ENCODE measurements at regions not wholly inside any gene's neighbourhood (a gene's known extent, or its start where the extent isn't known, plus 50 kb on each side); places are given as distances from the start of the nearest gene placed in this dataset.

GRCh38 chr9:23319092-23319491 is 506.9 kb downstream of the ELAVL2 start:
- H3K79me1 ChIP-seq (ENCODE audit: low read depth, low read length): no peaks in the 10 kb centered on the region
- no peak for DNase-seq (ENCODE audit: low spot score)
- H3K9me3 ChIP-seq (replicated peaks in 1 of 2; ENCODE audit: control insufficient read depth in 2 of 2, insufficient read depth in 1 of 2, low read depth in 1 of 2, low read length in 2 of 2): no peaks in the 10 kb centered on the region
- no peak overlapping the region for H3K27ac ChIP-seq (replicated peaks; ENCODE audit: low read length)
- no peaks in the 10 kb centered on the region for H3K27me3 ChIP-seq (ENCODE audit: control insufficient read depth in 3 of 3, insufficient read depth in 3 of 3, low read depth in 1 of 3, low read length in 3 of 3)
- no peak overlapping the region for H3K4me3 ChIP-seq (ENCODE audit: low read length in 2 of 2)
- no peak overlapping the region for H4K91ac ChIP-seq (ENCODE audit: low read depth, low read length, poor library complexity)
- H3K4ac ChIP-seq (ENCODE audit: low read length): no peak overlapping the region
- no peak overlapping the region for H3K14ac ChIP-seq (ENCODE audit: low read length)
- no peak overlapping the region for H3K4me2 ChIP-seq (ENCODE audit: insufficient read depth, low read length, poor library complexity, severe bottlenecking)
- H3K18ac ChIP-seq (ENCODE audit: low read length): no peak overlapping the region
- H3K36me3 ChIP-seq (replicated peaks in 1 of 2; ENCODE audit: control insufficient read depth in 2 of 2, insufficient read depth in 2 of 2, low read length in 2 of 2): no peaks in the 10 kb centered on the region
- H3K9ac ChIP-seq (ENCODE audit: low read depth, low read length, poor library complexity): no peak overlapping the region
- H3K4me1 ChIP-seq (ENCODE audit: control insufficient read depth in 2 of 2, insufficient read depth in 1 of 2, low read depth in 1 of 2, low read length in 2 of 2): no peaks in the 10 kb centered on the region
- no peak overlapping the region for H3K23ac ChIP-seq (ENCODE audit: low read depth, low read length, poor library complexity)
- H2BK5ac ChIP-seq (ENCODE audit: low read length): no peak overlapping the region
- no peak overlapping the region for H4K8ac ChIP-seq (ENCODE audit: low read depth, low read length)
- H2BK120ac ChIP-seq (ENCODE audit: low read depth, low read length): no peak overlapping the region
- no peak overlapping the region for H2AFZ ChIP-seq (ENCODE audit: low read length)
- no peak overlapping the region for H2BK12ac ChIP-seq (ENCODE audit: low read length)
- H2AK5ac ChIP-seq (ENCODE audit: low read depth, low read length): no peak overlapping the region
- no peak overlapping the region for H2BK15ac ChIP-seq (ENCODE audit: low read length)

GRCh38 chr9:23321049-23321448 is 505.0 kb downstream of the ELAVL2 start:
- no peak overlapping the region for H3K4me2 ChIP-seq (ENCODE audit: insufficient read depth, low read length, poor library complexity, severe bottlenecking)
- no peak overlapping the region for H3K18ac ChIP-seq (ENCODE audit: low read length)
- no peak overlapping the region for H2BK5ac ChIP-seq (ENCODE audit: low read length)
- H3K9ac ChIP-seq (ENCODE audit: low read depth, low read length, poor library complexity): no peak overlapping the region
- no peaks in the 10 kb centered on the region for H3K9me3 ChIP-seq (replicated peaks in 1 of 2; ENCODE audit: control insufficient read depth in 2 of 2, insufficient read depth in 1 of 2, low read depth in 1 of 2, low read length in 2 of 2)
- H3K4ac ChIP-seq (ENCODE audit: low read length): no peak overlapping the region
- no peak overlapping the region for H3K27ac ChIP-seq (replicated peaks; ENCODE audit: low read length)
- H3K79me1 ChIP-seq (ENCODE audit: low read depth, low read length): no peaks in the 10 kb centered on the region
- H2BK15ac ChIP-seq (ENCODE audit: low read length): no peak overlapping the region
- no peak overlapping the region for H3K23ac ChIP-seq (ENCODE audit: low read depth, low read length, poor library complexity)
- H2BK12ac ChIP-seq (ENCODE audit: low read length): no peak overlapping the region
- no peak overlapping the region for H3K4me3 ChIP-seq (ENCODE audit: low read length in 2 of 2)
- no peak overlapping the region for H2AK5ac ChIP-seq (ENCODE audit: low read depth, low read length)
- H2AFZ ChIP-seq (ENCODE audit: low read length): no peak overlapping the region
- H4K91ac ChIP-seq (ENCODE audit: low read depth, low read length, poor library complexity): no peak overlapping the region
- H3K27me3 ChIP-seq (ENCODE audit: control insufficient read depth in 3 of 3, insufficient read depth in 3 of 3, low read depth in 1 of 3, low read length in 3 of 3): no peaks in the 10 kb centered on the region
- WGBS, 2 donors (ENCODE audit: extremely low coverage in 2 of 2, insufficient read length in 2 of 2, insufficient replicate concordance in 1 of 2): no CpG with 5 or more reads among the region's 2 CpGs
- no peak for DNase-seq (ENCODE audit: low spot score)
- H3K4me1 ChIP-seq (ENCODE audit: control insufficient read depth in 2 of 2, insufficient read depth in 1 of 2, low read depth in 1 of 2, low read length in 2 of 2): no peaks in the 10 kb centered on the region
- no peak overlapping the region for H4K8ac ChIP-seq (ENCODE audit: low read depth, low read length)
- no peak overlapping the region for H2BK120ac ChIP-seq (ENCODE audit: low read depth, low read length)
- H3K36me3 ChIP-seq (replicated peaks in 1 of 2; ENCODE audit: control insufficient read depth in 2 of 2, insufficient read depth in 2 of 2, low read length in 2 of 2): no peaks in the 10 kb centered on the region
- no peak overlapping the region for H3K14ac ChIP-seq (ENCODE audit: low read length)

GRCh38 chr9:23322392-23322791 is 503.6 kb downstream of the ELAVL2 start:
- H2BK5ac ChIP-seq (ENCODE audit: low read length): no peak overlapping the region
- no peak overlapping the region for H3K4me3 ChIP-seq (ENCODE audit: low read length in 2 of 2)
- H2AFZ ChIP-seq (ENCODE audit: low read length): no peak overlapping the region
- no peak overlapping the region for H3K27ac ChIP-seq (replicated peaks; ENCODE audit: low read length)
- no peak overlapping the region for H3K9ac ChIP-seq (ENCODE audit: low read depth, low read length, poor library complexity)
- H3K18ac ChIP-seq (ENCODE audit: low read length): no peak overlapping the region
- no peak overlapping the region for H3K14ac ChIP-seq (ENCODE audit: low read length)
- H2AK5ac ChIP-seq (ENCODE audit: low read depth, low read length): no peak overlapping the region
- H3K36me3 ChIP-seq (replicated peaks in 1 of 2; ENCODE audit: control insufficient read depth in 2 of 2, insufficient read depth in 2 of 2, low read length in 2 of 2): no peaks in the 10 kb centered on the region
- no peak overlapping the region for H3K23ac ChIP-seq (ENCODE audit: low read depth, low read length, poor library complexity)
- no CpG with 5 or more reads among the region's 4 CpGs for WGBS, 2 donors (ENCODE audit: extremely low coverage in 2 of 2, insufficient read length in 2 of 2, insufficient replicate concordance in 1 of 2)
- no peak overlapping the region for H3K4ac ChIP-seq (ENCODE audit: low read length)
- no peak overlapping the region for H4K8ac ChIP-seq (ENCODE audit: low read depth, low read length)
- no peak overlapping the region for H2BK120ac ChIP-seq (ENCODE audit: low read depth, low read length)
- no peak for DNase-seq (ENCODE audit: low spot score)
- H2BK12ac ChIP-seq (ENCODE audit: low read length): no peak overlapping the region
- H3K27me3 ChIP-seq (ENCODE audit: control insufficient read depth in 3 of 3, insufficient read depth in 3 of 3, low read depth in 1 of 3, low read length in 3 of 3): no peaks in the 10 kb centered on the region
- no peaks in the 10 kb centered on the region for H3K9me3 ChIP-seq (replicated peaks in 1 of 2; ENCODE audit: control insufficient read depth in 2 of 2, insufficient read depth in 1 of 2, low read depth in 1 of 2, low read length in 2 of 2)
- no peak overlapping the region for H4K91ac ChIP-seq (ENCODE audit: low read depth, low read length, poor library complexity)
- H2BK15ac ChIP-seq (ENCODE audit: low read length): no peak overlapping the region
- no peak overlapping the region for H3K4me2 ChIP-seq (ENCODE audit: insufficient read depth, low read length, poor library complexity, severe bottlenecking)
- no peaks in the 10 kb centered on the region for H3K4me1 ChIP-seq (ENCODE audit: control insufficient read depth in 2 of 2, insufficient read depth in 1 of 2, low read depth in 1 of 2, low read length in 2 of 2)
- no peaks in the 10 kb centered on the region for H3K79me1 ChIP-seq (ENCODE audit: low read depth, low read length)

GRCh38 chr9:23324511-23324910 is 501.5 kb downstream of the ELAVL2 start:
- Histone ChIP-seq H3K27me3 (ENCODE audit: control insufficient read depth in 3 of 3, insufficient read depth in 3 of 3, low read depth in 1 of 3, low read length in 3 of 3) (no peaks in the 10 kb centered on the region), H3K14ac (ENCODE audit: low read length) (no peak overlapping the region), H4K91ac (ENCODE audit: low read depth, low read length, poor library complexity) (no peak overlapping the region), H3K23ac (ENCODE audit: low read depth, low read length, poor library complexity) (no peak overlapping the region), H3K18ac (ENCODE audit: low read length) (no peak overlapping the region), H3K4me1 (ENCODE audit: control insufficient read depth in 2 of 2, insufficient read depth in 1 of 2, low read depth in 1 of 2, low read length in 2 of 2) (no peaks in the 10 kb centered on the region), H2AFZ (ENCODE audit: low read length) (no peak overlapping the region), H2BK5ac (ENCODE audit: low read length) (no peak overlapping the region), H3K79me1 (ENCODE audit: low read depth, low read length) (no peaks in the 10 kb centered on the region), H3K9me3 (replicated peaks in 1 of 2; ENCODE audit: control insufficient read depth in 2 of 2, insufficient read depth in 1 of 2, low read depth in 1 of 2, low read length in 2 of 2) (no peaks in the 10 kb centered on the region), H2AK5ac (ENCODE audit: low read depth, low read length) (no peak overlapping the region), H4K8ac (ENCODE audit: low read depth, low read length) (no peak overlapping the region), H3K4ac (ENCODE audit: low read length) (no peak overlapping the region), H3K4me2 (ENCODE audit: insufficient read depth, low read length, poor library complexity, severe bottlenecking) (no peak overlapping the region), H2BK120ac (ENCODE audit: low read depth, low read length) (no peak overlapping the region), H3K36me3 (replicated peaks in 1 of 2; ENCODE audit: control insufficient read depth in 2 of 2, insufficient read depth in 2 of 2, low read length in 2 of 2) (no peaks in the 10 kb centered on the region), H3K27ac (replicated peaks; ENCODE audit: low read length) (no peak overlapping the region), H3K4me3 (ENCODE audit: low read length in 2 of 2) (no peak overlapping the region), H3K9ac (ENCODE audit: low read depth, low read length, poor library complexity) (no peak overlapping the region), H2BK15ac (ENCODE audit: low read length) (no peak overlapping the region), H2BK12ac (ENCODE audit: low read length) (no peak overlapping the region)
- no CpG with 5 or more reads among the region's 4 CpGs for WGBS, 2 donors (ENCODE audit: extremely low coverage in 2 of 2, insufficient read length in 2 of 2, insufficient replicate concordance in 1 of 2)
- DNase-seq (ENCODE audit: low spot score): no peak
